GM12875 (cell line): ENCODE measurements at regions not wholly inside any gene's neighbourhood (a gene's known extent, or its start where the extent isn't known, plus 50 kb on each side); places are given as distances from the start of the nearest gene placed in this dataset.

Experiments
- H3K4me3 ChIP-seq: one replicate; pipeline ENCODE4 v1.5.1; 2011; ENCODE audit warnings: low read depth, low read length, control low read depth
- TF ChIP-seq, protein P1 (sequence below): IDR thresholded peaks from 2 replicates; pipeline ENCODE4 v1.5.1; 2011; ENCODE audit warnings: low read depth, mild to moderate bottlenecking, control low read depth, inconsistent platforms, low read length, moderate library complexity, borderline replicate concordance; ENCODE audit not compliant: insufficient read depth

DNA sequence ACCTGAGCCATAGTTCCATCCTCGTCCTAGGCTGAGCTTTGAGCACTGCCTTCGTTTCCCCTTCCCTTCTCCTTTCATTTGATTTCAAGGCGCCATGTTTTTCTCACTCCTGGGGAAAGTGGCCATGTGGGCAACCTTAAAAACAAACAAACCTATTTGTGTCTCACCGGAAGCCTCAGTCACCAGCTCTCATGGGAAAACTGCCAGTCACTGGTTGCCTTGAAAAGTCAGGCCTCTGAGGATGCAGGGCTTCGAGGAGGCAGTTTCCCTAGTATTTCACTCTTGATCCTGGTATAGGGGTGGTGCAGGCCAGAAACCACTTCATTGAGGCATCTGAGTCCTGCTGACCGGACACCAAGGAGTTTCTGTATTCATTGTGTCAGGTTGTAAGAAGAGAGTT, 59.2 kb upstream of the TRIB2 start:
- TF ChIP-seq, protein P1, sequence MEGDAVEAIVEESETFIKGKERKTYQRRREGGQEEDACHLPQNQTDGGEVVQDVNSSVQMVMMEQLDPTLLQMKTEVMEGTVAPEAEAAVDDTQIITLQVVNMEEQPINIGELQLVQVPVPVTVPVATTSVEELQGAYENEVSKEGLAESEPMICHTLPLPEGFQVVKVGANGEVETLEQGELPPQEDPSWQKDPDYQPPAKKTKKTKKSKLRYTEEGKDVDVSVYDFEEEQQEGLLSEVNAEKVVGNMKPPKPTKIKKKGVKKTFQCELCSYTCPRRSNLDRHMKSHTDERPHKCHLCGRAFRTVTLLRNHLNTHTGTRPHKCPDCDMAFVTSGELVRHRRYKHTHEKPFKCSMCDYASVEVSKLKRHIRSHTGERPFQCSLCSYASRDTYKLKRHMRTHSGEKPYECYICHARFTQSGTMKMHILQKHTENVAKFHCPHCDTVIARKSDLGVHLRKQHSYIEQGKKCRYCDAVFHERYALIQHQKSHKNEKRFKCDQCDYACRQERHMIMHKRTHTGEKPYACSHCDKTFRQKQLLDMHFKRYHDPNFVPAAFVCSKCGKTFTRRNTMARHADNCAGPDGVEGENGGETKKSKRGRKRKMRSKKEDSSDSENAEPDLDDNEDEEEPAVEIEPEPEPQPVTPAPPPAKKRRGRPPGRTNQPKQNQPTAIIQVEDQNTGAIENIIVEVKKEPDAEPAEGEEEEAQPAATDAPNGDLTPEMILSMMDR: no peak
- H3K4me3 ChIP-seq: no peak overlapping the region

DNA sequence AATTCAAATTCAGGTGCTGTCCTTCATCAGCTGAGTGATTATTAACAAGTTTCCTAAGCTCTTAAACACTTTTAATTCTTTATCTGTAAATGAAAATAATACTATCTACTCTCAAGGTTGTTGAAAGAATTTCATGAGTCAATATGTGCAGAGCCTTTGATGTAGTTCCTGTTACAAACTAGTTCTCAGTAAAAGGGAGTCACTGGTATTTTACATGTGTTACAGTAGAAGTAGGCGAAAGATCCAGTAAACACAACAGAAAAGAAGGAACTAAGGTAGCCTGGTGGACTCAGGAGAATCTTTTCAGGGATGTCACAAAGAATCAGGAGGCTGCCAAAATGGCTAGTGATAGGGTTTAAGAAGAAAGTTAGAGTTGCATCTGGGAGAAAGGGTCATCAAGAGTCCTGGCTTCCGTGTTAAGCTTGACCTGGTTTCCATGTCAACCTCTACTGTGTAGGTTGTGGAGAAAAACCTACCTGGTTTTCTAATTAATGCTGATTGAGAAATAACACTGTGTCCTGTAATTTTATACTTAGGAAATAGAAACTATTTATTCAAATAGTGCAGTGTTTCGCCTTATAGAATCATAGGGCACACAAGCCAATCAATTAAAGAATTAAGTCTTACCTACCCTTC, 58.3 kb upstream of the TRIB2 start:
- H3K4me3 ChIP-seq: no peak overlapping the region
- TF ChIP-seq, protein P1: no peak

DNA sequence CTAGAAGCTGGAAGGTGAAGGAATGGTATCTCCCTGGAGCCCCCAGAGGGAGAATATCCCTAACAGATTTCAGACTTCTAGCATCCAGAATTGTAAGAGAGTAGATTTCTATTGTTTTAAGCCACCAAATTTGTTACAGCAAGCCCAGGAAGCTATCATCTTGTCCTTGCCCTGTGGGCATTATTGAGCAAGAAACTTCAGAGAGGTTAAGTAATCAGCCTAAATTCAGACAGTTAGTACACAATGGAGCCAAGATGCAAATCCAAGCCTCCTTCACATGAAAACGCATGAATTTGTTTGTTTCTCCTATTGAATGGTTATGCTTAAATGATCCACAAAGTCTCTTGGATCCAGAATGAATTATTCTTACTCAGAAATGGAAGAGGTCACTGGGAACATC, 55.2 kb upstream of the TRIB2 start:
- TF ChIP-seq, protein P1: no peak

DNA sequence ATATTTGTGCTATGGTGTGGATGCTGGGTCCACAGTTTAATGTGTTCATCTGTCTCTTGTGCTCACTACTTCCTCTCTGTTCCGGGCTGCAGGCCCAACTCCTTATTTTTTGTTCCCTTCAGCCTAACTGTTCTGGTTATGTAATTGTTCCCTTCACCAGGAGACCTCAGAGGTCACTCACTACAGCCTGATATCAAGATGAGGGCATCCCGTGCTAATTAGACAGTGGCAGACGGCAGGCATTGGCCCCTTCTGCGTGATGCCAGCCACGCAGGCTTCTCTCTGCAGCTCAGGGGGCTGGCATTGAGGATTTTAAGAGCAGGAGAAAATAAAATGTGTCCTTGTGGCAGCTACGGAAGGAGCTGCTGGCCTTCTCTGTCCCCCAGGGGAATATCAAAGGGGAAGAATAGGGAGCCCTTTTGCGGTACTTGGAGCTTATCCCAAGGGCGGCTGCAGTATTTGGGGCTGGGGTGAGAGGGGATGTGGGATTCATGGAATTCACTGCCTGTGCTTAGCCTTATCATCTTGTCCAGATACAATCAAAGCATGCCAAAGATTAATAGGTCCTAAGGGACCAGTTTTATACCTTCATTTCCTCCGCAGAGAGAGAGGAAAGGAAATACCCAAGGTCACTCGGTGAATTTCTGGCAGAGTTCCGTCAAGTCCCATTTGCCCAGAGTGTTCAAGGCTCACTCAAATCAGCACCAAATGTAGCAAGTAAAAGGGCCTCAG, 53.3 kb upstream of the TRIB2 start:
- TF ChIP-seq, protein P1: no peak
- H3K4me3 ChIP-seq: no peak overlapping the region

More for the DNA sequence above, 55.2 kb upstream of the TRIB2 start:
- H3K4me3 ChIP-seq: no peak overlapping the region

DNA sequence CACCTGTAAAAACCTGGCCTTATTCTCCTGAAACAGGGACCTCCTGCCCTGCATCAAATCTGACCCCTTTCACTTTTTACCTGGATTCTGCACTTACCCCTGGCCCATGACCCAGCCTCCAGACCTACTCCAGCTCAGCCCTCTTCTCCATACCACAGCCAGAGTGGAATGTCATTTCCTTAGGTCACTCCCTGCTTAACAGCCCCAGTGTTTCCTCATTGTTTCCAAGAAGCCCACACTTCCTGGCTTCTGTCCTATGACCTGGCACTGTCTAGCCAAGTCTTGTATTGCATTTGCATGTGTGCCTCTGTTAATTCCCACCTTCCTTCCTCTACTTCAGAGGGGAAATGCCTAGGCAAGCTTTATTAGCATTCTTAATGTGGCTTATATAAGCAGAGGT, 51.4 kb upstream of the TRIB2 start:
- H3K4me3 ChIP-seq: no peak overlapping the region
- TF ChIP-seq, protein P1: no peak

DNA sequence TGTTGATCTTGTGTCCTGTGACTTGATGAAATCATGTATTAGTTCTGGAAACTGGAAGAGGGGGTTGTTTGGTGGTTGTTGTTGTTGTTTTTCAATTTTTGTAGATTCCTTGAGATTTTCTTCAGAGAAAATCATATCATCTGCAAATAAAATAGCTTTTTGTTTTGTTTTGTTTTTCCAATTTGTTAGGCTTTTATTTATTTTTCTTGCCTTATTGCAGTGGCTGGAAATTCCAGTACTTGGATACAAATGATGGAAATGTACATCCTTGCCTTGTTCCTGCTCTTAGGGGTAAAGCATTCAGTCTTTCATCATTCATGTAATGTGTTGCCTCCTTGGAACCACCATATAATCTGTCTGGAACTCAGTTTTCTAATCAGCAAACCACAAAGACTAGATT, 50.3 kb upstream of the TRIB2 start:
- TF ChIP-seq, protein P1: no peak
- no peak overlapping the region for H3K4me3 ChIP-seq
